IPS-15b (cell line): ENCODE measurements at regions not wholly inside any gene's neighbourhood (a gene's known extent, or its start where the extent isn't known, plus 50 kb on each side); places are given as distances from the start of the nearest gene placed in this dataset.

ENCODE experiments used
- H3K27me3 ChIP-seq: one replicate; pipeline ENCODE4 v1.6.1; 2013; ENCODE audit warnings: low read length; ENCODE audit not compliant: control insufficient read depth, insufficient read depth
- H3K36me3 ChIP-seq: one replicate; pipeline ENCODE4 v1.6.1; 2013; ENCODE audit warnings: low read length; ENCODE audit not compliant: control insufficient read depth, insufficient read depth
- H3K4me1 ChIP-seq: one replicate; pipeline ENCODE4 v1.6.1; 2013; ENCODE audit warnings: mild to moderate bottlenecking, low read length; ENCODE audit not compliant: control insufficient read depth, insufficient read depth
- H3K4me3 ChIP-seq: one replicate; pipeline ENCODE4 v1.5.1; 2013; ENCODE audit warnings: low read depth, low read length
- H3K9ac ChIP-seq: one replicate; pipeline ENCODE4 v1.6.1; 2013; ENCODE audit warnings: low read depth, mild to moderate bottlenecking, low read length
- H3K9me3 ChIP-seq: one replicate; pipeline ENCODE4 v1.6.1; 2013; ENCODE audit warnings: mild to moderate bottlenecking, low read length; ENCODE audit not compliant: control insufficient read depth, insufficient read depth

- H3K4me3 ChIP-seq: no peak overlapping the region
- H3K9me3 ChIP-seq: no peaks in the 10 kb centered on the region
- no peaks in the 10 kb centered on the region for H3K4me1 ChIP-seq
- no peak overlapping the region for H3K9ac ChIP-seq
- H3K27me3 ChIP-seq: no peaks in the 10 kb centered on the region
- no peaks in the 10 kb centered on the region for H3K36me3 ChIP-seq
Observed at GRCh38 chr12:105705765-105706164, 375.3 kb downstream of the C12orf75 start.

DNA sequence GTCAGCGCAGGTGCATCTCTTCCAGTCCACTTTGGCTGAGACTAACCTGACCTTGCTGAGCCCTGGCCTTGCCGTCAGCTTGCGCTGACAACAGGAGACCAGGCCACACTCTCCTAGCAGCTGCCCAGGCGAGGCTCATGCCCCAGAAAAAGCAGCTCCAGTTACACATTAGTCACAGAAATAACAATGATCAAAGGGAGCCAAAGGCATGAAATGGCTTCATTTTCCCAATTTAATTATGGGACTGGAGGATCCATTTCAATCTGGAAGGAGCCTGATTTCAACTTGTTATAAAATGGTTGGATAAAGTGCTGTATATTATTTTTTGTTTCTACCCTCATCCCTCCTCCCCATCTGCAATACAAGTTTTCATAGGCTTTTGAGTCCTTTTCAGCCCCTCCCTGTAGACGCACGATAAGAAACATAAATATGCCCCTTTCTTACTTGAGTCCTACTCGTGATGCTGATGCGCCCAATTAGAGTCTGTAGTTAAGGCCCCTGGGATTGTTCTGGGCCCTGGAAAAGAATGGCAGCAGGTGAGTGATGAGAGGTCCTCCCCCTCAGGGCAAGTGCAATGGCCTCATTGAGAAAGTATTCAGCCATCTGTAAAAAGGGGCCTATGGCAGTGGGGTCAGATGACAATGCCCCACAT lies 376.0 kb downstream of the C12orf75 start:
- Histone ChIP-seq H3K9ac (no peak overlapping the region), H3K9me3 (no peaks in the 10 kb centered on the region), H3K36me3 (no peaks in the 10 kb centered on the region), H3K4me1 (no peaks in the 10 kb centered on the region), H3K4me3 (no peak overlapping the region), H3K27me3 (no peaks in the 10 kb centered on the region)

DNA sequence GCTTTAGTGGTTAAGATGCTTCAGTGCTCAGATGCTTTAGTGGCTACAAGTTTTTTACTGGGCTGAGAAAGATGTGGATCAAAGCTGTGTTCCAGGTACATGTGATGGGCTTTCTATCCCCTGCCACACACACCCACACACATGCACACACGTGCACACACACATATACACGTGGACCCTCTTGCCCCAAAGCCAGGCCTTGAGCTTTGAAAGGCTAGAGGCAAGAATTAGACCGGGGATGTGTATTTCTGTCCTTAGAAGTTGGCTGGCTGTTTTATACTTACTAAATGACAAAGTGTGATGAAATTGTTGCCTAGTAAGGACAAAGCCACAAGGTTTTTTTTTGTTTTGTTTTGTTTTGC lies 376.5 kb downstream of the C12orf75 start:
- no peaks in the 10 kb centered on the region for H3K9me3 ChIP-seq
- H3K4me1 ChIP-seq: no peaks in the 10 kb centered on the region
- H3K4me3 ChIP-seq: no peak overlapping the region
- no peak overlapping the region for H3K9ac ChIP-seq
- no peaks in the 10 kb centered on the region for H3K36me3 ChIP-seq
- H3K27me3 ChIP-seq: no peaks in the 10 kb centered on the region

- H3K27me3 ChIP-seq: no peaks in the 10 kb centered on the region
- no peaks in the 10 kb centered on the region for H3K36me3 ChIP-seq
- H3K4me3 ChIP-seq: no peak overlapping the region
- H3K4me1 ChIP-seq: peaks cover 4% of the 10 kb centered on the region
- no peaks in the 10 kb centered on the region for H3K9me3 ChIP-seq
- H3K9ac ChIP-seq: no peak overlapping the region
Observed at GRCh38 chr12:105713606-105714305, 383.3 kb downstream of the C12orf75 start.

DNA sequence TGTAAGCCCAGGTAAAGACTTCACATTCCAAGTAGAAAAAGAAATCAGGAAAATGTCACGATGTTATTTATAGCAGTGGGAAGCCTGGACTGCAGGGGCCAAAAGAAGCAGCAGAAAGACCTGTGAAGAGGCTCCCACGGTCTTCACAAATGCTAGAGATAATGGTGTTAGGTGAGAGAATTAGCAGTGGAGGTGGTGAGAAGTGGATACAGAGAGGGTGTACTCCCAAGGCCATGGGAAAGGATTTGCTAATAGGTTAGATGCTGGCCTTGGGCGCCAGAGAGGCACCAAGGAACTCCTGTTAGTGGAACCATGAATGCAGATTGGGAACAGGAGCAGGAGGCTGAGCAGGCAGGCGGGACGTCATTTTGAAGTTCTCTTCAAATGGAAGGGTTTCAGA lies 386.1 kb downstream of the C12orf75 start:
- Histone ChIP-seq H3K36me3 (no peaks in the 10 kb centered on the region), H3K4me1 (peaks cover 4% of the 10 kb centered on the region), H3K4me3 (no peak overlapping the region), H3K27me3 (no peaks in the 10 kb centered on the region), H3K9me3 (no peaks in the 10 kb centered on the region), H3K9ac (no peak overlapping the region)

GRCh38 chr12:105721051-105721825 lies 390.7 kb downstream of the C12orf75 start:
- Histone ChIP-seq H3K9me3 (no peaks in the 10 kb centered on the region), H3K4me1 (no peaks in the 10 kb centered on the region), H3K4me3 (no peak overlapping the region), H3K9ac (no peak overlapping the region), H3K36me3 (no peaks in the 10 kb centered on the region), H3K27me3 (no peaks in the 10 kb centered on the region)

DNA sequence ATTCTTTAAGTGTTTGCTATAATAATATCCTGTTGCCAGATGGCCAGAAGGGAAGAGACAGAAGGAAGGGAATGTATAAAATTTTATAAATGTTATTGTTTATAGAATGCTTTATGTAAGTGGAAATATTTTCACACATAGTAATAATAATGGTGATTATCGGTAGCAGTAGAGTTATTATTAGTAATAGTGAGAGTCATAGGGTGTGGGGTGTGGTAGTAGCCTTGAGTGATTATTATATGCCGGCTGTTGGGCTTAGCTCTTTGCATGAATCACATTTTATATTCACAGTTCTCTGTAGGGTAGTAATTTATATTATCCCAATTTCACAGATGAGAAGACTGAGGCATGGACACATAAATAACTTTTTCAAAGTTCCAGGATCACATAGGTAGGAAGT lies 391.4 kb downstream of the C12orf75 start:
- no peaks in the 10 kb centered on the region for H3K27me3 ChIP-seq
- H3K9ac ChIP-seq: no peak overlapping the region
- H3K4me3 ChIP-seq: no peak overlapping the region
- H3K9me3 ChIP-seq: no peaks in the 10 kb centered on the region
- H3K4me1 ChIP-seq: no peaks in the 10 kb centered on the region
- H3K36me3 ChIP-seq: no peaks in the 10 kb centered on the region

DNA sequence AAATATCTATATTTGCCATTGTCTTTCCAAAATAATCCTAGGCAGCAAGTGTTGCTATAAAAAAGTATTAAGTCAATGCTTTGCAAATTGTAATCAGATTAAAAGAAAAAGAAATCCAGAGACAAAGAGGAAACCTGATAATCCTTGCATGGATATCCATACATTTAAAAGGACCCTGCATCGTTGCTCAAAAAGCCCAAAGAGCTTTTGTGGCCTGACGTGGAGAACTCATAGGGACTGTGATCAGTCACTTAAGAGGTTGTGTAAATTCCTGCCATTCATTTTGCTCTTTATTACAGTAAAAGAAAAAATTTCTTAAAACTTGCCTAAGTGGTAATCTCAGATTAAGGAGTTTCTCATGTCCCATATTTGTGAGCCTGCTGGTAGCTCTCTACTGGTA lies 392.6 kb downstream of the C12orf75 start:
- Histone ChIP-seq H3K9me3 (no peaks in the 10 kb centered on the region), H3K4me3 (no peak overlapping the region), H3K36me3 (no peaks in the 10 kb centered on the region), H3K27me3 (no peaks in the 10 kb centered on the region), H3K4me1 (no peaks in the 10 kb centered on the region), H3K9ac (no peak overlapping the region)

- no peaks in the 10 kb centered on the region for H3K4me1 ChIP-seq
- H3K9me3 ChIP-seq: no peaks in the 10 kb centered on the region
- H3K4me3 ChIP-seq: no peak overlapping the region
- H3K27me3 ChIP-seq: no peaks in the 10 kb centered on the region
- no peak overlapping the region for H3K9ac ChIP-seq
- no peaks in the 10 kb centered on the region for H3K36me3 ChIP-seq
Observed at GRCh38 chr12:105723494-105723893, 393.0 kb downstream of the C12orf75 start.

GRCh38 chr12:105724641-105725040 lies 394.1 kb downstream of the C12orf75 start:
- H3K27me3 ChIP-seq: no peaks in the 10 kb centered on the region
- no peak overlapping the region for H3K4me3 ChIP-seq
- no peaks in the 10 kb centered on the region for H3K4me1 ChIP-seq
- H3K9me3 ChIP-seq: no peaks in the 10 kb centered on the region
- no peaks in the 10 kb centered on the region for H3K36me3 ChIP-seq
- H3K9ac ChIP-seq: no peak overlapping the region

- Histone ChIP-seq H3K9ac (no peak overlapping the region), H3K9me3 (no peaks in the 10 kb centered on the region), H3K4me1 (no peaks in the 10 kb centered on the region), H3K27me3 (no peaks in the 10 kb centered on the region), H3K36me3 (no peaks in the 10 kb centered on the region), H3K4me3 (no peak overlapping the region)
Observed at GRCh38 chr12:105725054-105725453, 394.6 kb downstream of the C12orf75 start.
